Peyer's patch (tissue), 4 donors: ENCODE measurements at regions not wholly inside any gene's neighbourhood (a gene's known extent, or its start where the extent isn't known, plus 50 kb on each side); places are given as distances from the start of the nearest gene placed in this dataset.

Experiments
- CTCF ChIP-seq, 6 experiments: fragments of 450-650 bp in 4 of 6; fragments of 200-600 bp in 2 of 6; sonication (generic) in 1 of 6; IDR thresholded peaks; one replicate each; pipeline ENCODE4 v1.5.1; 2017 to 2019; ENCODE audit warnings: antibody characterized with exemption in 6 of 6, mild to moderate bottlenecking in 3 of 6, moderate library complexity in 1 of 6
- POLR2A ChIP-seq, 2 donors: fragments of 450-650 bp; IDR thresholded peaks; one replicate each; pipeline ENCODE4 v1.5.1; 2017; ENCODE audit warnings: antibody characterized with exemption in 2 of 2, mild to moderate bottlenecking in 2 of 2, moderate library complexity in 2 of 2

- no peak for TF ChIP-seq CTCF (IDR thresholded peaks at IDR 0.05)
- TF ChIP-seq POLR2A (IDR thresholded peaks at IDR 0.05): no peak
Observed at GRCh38 chr6:104608101-104608500, 251.6 kb downstream of the HACE1 start.
